Endothelial cell of umbilical vein (primary cell): ENCODE measurements at regions not wholly inside any gene's neighbourhood (a gene's known extent, or its start where the extent isn't known, plus 50 kb on each side); places are given as distances from the start of the nearest gene placed in this dataset.

Experiments
- BruUV-seq: library from RNA; stranded (reverse); fragments of 400-500 nt; replicated peaks from 2 replicates; lab custom pipeline; 2021; lab: Mats Ljungman, UMichigan
- CTCF ChIA-PET: fragments of 300-600, 350-600 bp; sonication (Branson Sonifier 250); formaldehyde crosslinking; loops from one replicate; lab custom pipeline; 2021; ENCODE audit warnings: antibody characterized with exemption, inconsistent platforms; lab: Charles Lee
- POLR2A ChIA-PET: fragments of 300-600, 350-600 bp; sonication (Branson Sonifier 250); formaldehyde crosslinking; loops from one replicate; lab custom pipeline; 2021; ENCODE audit warnings: antibody characterized with exemption, inconsistent platforms; lab: Charles Lee
- DNase-seq: peaks from one replicate; pipeline ENCODE4 v3.0.0-alpha.2; 2011; ENCODE audit warnings: low read depth, low spot score
- FAIRE-seq: peaks from 2 replicates; lab custom pipeline; 2011; peaks lifted over from hg19 to GRCh38; lab: Jason Lieb, UNC
- H2AFZ ChIP-seq: 2 replicates; pipeline ENCODE4 v1.6.0; 2012; ENCODE audit warnings: low read depth, low read length, control low read depth, inconsistent platforms
- H3K27ac ChIP-seq: 2 replicates; pipeline ENCODE4 v1.5.1; 2011; ENCODE audit warnings: low read depth, mild to moderate bottlenecking, control low read depth, low read length, moderate library complexity; ENCODE audit not compliant: insufficient read depth
- H3K27me3 ChIP-seq, 2 experiments: 2 replicates each; pipeline versions ENCODE4 v1.6.0 to v1.6.1; 2011; ENCODE audit warnings: low read length in 2 of 2, mixed read lengths in 1 of 2; ENCODE audit not compliant: control insufficient read depth in 2 of 2, insufficient read depth in 2 of 2
- H3K36me3 ChIP-seq, 2 experiments: 2 replicates in 1 of 2; 3 replicates in 1 of 2; pipeline ENCODE4 v1.5.1; 2011; ENCODE audit warnings: low read length in 2 of 2, mild to moderate bottlenecking in 1 of 2, moderate library complexity in 1 of 2; ENCODE audit not compliant: control insufficient read depth in 2 of 2, insufficient read depth in 2 of 2; ENCODE audit errors: extremely low read depth in 1 of 2
- H3K4me1 ChIP-seq: 3 replicates; pipeline ENCODE4 v1.5.1; 2011; ENCODE audit warnings: mild to moderate bottlenecking, low read length; ENCODE audit not compliant: control insufficient read depth, insufficient read depth; ENCODE audit errors: extremely low read depth
- H3K4me2 ChIP-seq: 2 replicates; pipeline ENCODE4 v1.6.1; 2011; ENCODE audit warnings: low read length, control low read depth, mixed read lengths; ENCODE audit not compliant: insufficient read depth
- H3K4me3 ChIP-seq, 3 experiments: fragments of 200-600 bp in 1 of 3; sonication (generic), shearing (Covaris generic) in 1 of 3; replicated peaks in 1 of 3; 2 replicates each; pipeline ENCODE4 v1.5.1; 2011 to 2016; ENCODE audit warnings: control low read depth in 3 of 3, low read length in 3 of 3, mild to moderate bottlenecking in 2 of 3, inconsistent platforms in 1 of 3, low read depth in 1 of 3, moderate library complexity in 1 of 3; ENCODE audit not compliant: insufficient read depth in 1 of 3
- H3K79me2 ChIP-seq: 2 replicates; pipeline ENCODE4 v1.6.0; 2012; ENCODE audit warnings: low read length, inconsistent platforms; ENCODE audit not compliant: control insufficient read depth, insufficient read depth
- H3K9ac ChIP-seq: replicated peaks from 2 replicates; pipeline ENCODE3; 2011; ENCODE audit warnings: low read length, control low read depth; ENCODE audit not compliant: insufficient read depth; ENCODE audit errors: extremely low read depth
- H3K9me1 ChIP-seq: replicated peaks from 3 replicates; pipeline ENCODE4 v1.6.0; 2011; ENCODE audit warnings: mild to moderate bottlenecking, low read length; ENCODE audit not compliant: control insufficient read depth, insufficient read depth; ENCODE audit errors: extremely low read depth
- H3K9me3 ChIP-seq: replicated peaks from 2 replicates; pipeline ENCODE4 v1.5.1; 2012; ENCODE audit warnings: low read length, inconsistent platforms; ENCODE audit not compliant: control insufficient read depth, insufficient read depth
- H4K20me1 ChIP-seq: replicated peaks from 2 replicates; pipeline ENCODE3; 2011; ENCODE audit warnings: mild to moderate bottlenecking, low read length; ENCODE audit not compliant: control insufficient read depth, insufficient read depth; ENCODE audit errors: extremely low read depth
- EZH2 ChIP-seq: IDR thresholded peaks from 2 replicates; pipeline ENCODE4 v1.6.1; 2012; ENCODE audit warnings: borderline replicate concordance, low read depth, mild to moderate bottlenecking, moderate library complexity, low read length, inconsistent platforms; ENCODE audit not compliant: severe bottlenecking
- FOS ChIP-seq: IDR thresholded peaks from 2 replicates; pipeline ENCODE4 v1.6.1; 2011; ENCODE audit warnings: mild to moderate bottlenecking, low read length, moderate library complexity, borderline replicate concordance; ENCODE audit not compliant: insufficient read depth
- GATA2 ChIP-seq: IDR thresholded peaks from 2 replicates; pipeline ENCODE4 v1.7.0; 2011; ENCODE audit warnings: low read depth, mild to moderate bottlenecking, moderate library complexity, mixed read lengths, low read length; ENCODE audit not compliant: insufficient read length, insufficient read depth
- JUN ChIP-seq: IDR thresholded peaks from 2 replicates; pipeline ENCODE4 v1.6.1; 2011; ENCODE audit warnings: borderline replicate concordance, low read depth; ENCODE audit not compliant: insufficient read length, insufficient read depth
- MYC ChIP-seq: IDR thresholded peaks from one replicate; pipeline ENCODE4 v1.6.1; 2011; ENCODE audit warnings: mild to moderate bottlenecking, low read depth, low read length
- POLR2A ChIP-seq: IDR thresholded peaks from 2 replicates; pipeline ENCODE4 v1.6.1; 2012; ENCODE audit warnings: low read depth, mild to moderate bottlenecking, control low read depth, low read length
- POLR2AphosphoS5 ChIP-seq: IDR thresholded peaks from 2 replicates; pipeline ENCODE4 v1.6.1; 2012; ENCODE audit warnings: low read depth, mild to moderate bottlenecking, control low read depth, low read length, moderate library complexity; ENCODE audit not compliant: insufficient read depth
- dilution Hi-C: fragments of 300-500 bp; cut with MboI; formaldehyde crosslinking; loops from one replicate; pipeline ENCODE4 v1.15.0; 2019; ENCODE audit warnings: low sequenced_read_pairs; ENCODE audit not compliant: extremely low pct_ligation_motif_present
- intact Hi-C: fragments of 100-400 bp; cut with micrococcal nuclease; formaldehyde crosslinking; loops from one replicate; pipeline ENCODE4 v1.10.0; 2022
- TF ChIP-seq, protein P1 (sequence below), 2 donors: IDR thresholded peaks; 1 replicate in 1 of 2; 2 replicates in 1 of 2; pipeline ENCODE4 v1.5.1; 2011; ENCODE audit warnings: low read length in 2 of 2, mild to moderate bottlenecking in 2 of 2, moderate library complexity in 2 of 2, control low read depth in 1 of 2, inconsistent platforms in 1 of 2, low read depth in 1 of 2; ENCODE audit not compliant: insufficient read depth in 1 of 2; ENCODE audit errors: extremely low read depth in 1 of 2
- TF ChIP-seq, protein P2 (sequence below): IDR thresholded peaks from 2 replicates; pipeline ENCODE4 v1.6.1; 2011; ENCODE audit not compliant: insufficient read depth, insufficient read length

DNA sequence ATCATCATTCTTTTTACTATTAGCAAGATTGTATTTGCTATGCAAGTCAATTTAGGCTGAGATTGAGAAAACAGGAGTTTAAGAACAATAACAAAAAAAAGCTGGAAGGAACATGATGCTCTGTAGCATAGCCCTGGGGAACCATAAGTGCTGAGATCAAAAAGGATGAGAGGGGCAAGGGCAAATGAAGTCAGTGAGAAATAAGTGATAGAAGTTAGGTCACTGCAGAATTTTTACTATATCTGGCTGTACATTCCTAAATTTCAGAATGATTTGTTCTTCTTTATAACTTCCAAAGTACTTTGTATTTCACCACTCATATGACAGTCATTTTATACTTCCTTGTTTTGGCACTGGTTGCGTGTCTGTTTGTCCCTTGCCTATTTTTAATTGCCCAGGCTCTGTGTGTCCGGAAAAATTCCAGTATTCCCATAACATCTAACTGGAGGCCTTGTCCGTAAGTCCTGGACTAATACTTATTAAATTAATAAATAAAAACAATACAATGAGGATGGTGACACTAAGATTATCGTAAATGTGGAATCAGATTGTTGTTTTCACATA lies 444.7 kb downstream of the TENT5A start:
- Histone ChIP-seq H3K79me2 (no peaks in the 10 kb centered on the region), H3K9ac (no peak overlapping the region), H3K27ac (no peak overlapping the region), H3K4me2 (no peak overlapping the region), H3K4me1 (peaks cover 3% of the 10 kb centered on the region), H3K4me3 (no peak overlapping the region), H3K9me3 (no peaks in the 10 kb centered on the region), H4K20me1 (no peaks in the 10 kb centered on the region), H2AFZ (no peak overlapping the region), H3K9me1 (no peaks in the 10 kb centered on the region), H3K27me3 (no peaks in the 10 kb centered on the region), H3K36me3 (no peaks in the 10 kb centered on the region)
- FAIRE-seq = no peak
- DNase-seq = no peak
- ChIA-PET POLR2A (no interaction called here), CTCF (no interaction called here)
- dilution Hi-C loops (no loop called here), intact Hi-C loops (no loop called here)
- BruUV-seq = no TSS peak
- no peak for TF ChIP-seq POLR2AphosphoS5
- TF ChIP-seq, protein P1, sequence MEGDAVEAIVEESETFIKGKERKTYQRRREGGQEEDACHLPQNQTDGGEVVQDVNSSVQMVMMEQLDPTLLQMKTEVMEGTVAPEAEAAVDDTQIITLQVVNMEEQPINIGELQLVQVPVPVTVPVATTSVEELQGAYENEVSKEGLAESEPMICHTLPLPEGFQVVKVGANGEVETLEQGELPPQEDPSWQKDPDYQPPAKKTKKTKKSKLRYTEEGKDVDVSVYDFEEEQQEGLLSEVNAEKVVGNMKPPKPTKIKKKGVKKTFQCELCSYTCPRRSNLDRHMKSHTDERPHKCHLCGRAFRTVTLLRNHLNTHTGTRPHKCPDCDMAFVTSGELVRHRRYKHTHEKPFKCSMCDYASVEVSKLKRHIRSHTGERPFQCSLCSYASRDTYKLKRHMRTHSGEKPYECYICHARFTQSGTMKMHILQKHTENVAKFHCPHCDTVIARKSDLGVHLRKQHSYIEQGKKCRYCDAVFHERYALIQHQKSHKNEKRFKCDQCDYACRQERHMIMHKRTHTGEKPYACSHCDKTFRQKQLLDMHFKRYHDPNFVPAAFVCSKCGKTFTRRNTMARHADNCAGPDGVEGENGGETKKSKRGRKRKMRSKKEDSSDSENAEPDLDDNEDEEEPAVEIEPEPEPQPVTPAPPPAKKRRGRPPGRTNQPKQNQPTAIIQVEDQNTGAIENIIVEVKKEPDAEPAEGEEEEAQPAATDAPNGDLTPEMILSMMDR (IDR thresholded peaks at IDR 0.05; ENCODE audit: extremely low read depth in 1 of 2, insufficient read depth in 1 of 2, low read depth in 1 of 2, low read length in 2 of 2) = no peak
- TF ChIP-seq JUN = no peak
- no peak for TF ChIP-seq POLR2A
- TF ChIP-seq EZH2 = no peak

DNA sequence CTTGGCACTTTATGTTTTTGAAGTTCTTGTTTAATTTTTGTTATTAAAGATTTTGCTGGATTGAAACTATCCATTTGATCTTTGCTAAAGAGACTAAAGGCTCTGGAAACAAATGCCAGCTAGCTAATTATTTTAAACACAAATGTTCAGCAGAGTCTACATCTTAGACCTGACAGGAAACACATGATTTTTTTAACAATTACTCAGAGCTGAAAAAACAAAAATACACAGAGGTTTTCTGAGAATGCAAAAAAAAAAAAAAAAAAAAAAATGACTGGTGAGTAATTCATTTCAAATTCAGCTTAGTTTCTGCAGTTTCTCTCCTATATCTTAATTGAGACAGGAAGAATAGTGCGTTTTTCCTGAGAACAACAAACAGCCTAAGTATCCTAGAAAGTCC lies 448.0 kb downstream of the TENT5A start:
- peaks cover 3% of the 10 kb centered on the region for H3K4me1 ChIP-seq
- no peaks in the 10 kb centered on the region for H4K20me1 ChIP-seq
- peak overlapping the region; percentile 16 for H3K9ac ChIP-seq
- H3K4me2 ChIP-seq = peak overlapping the region; percentile 47
- ChIA-PET CTCF (interaction anchor here (0.6 to 1.2 kb wide), 6 partner anchors 12 to 99 kb away, joined by 3 to 5 read pairs (median 3); no protein-coding TSS in a partner anchor), POLR2A (interaction anchor here (0.6 kb wide), 1 partner anchor 1387 kb away, joined by 3 read pairs; no protein-coding TSS in a partner anchor)
- peak overlapping the region; percentile 17 for H3K27ac ChIP-seq
- no peaks in the 10 kb centered on the region for H3K36me3 ChIP-seq
- intact Hi-C loops (no loop called here), dilution Hi-C loops (no loop called here)
- no peaks in the 10 kb centered on the region for H3K9me3 ChIP-seq
- H3K79me2 ChIP-seq = no peaks in the 10 kb centered on the region
- no peaks in the 10 kb centered on the region for H3K9me1 ChIP-seq
- BruUV-seq = no TSS peak
- DNase-seq = peak; percentile 33
- H3K4me3 ChIP-seq = no peak overlapping the region
- H3K27me3 ChIP-seq = no peaks in the 10 kb centered on the region
- TF ChIP-seq GATA2 = no peak
- TF ChIP-seq FOS = no peak
- TF ChIP-seq, protein P1 (IDR thresholded peaks at IDR 0.05; ENCODE audit: extremely low read depth in 1 of 2, insufficient read depth in 1 of 2, low read depth in 1 of 2, low read length in 2 of 2) = no peak
- TF ChIP-seq MYC = no peak
- TF ChIP-seq, protein P2, sequence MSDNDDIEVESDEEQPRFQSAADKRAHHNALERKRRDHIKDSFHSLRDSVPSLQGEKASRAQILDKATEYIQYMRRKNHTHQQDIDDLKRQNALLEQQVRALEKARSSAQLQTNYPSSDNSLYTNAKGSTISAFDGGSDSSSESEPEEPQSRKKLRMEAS = no peak
- no peak for TF ChIP-seq EZH2
- TF ChIP-seq JUN = no peak
- no peak for TF ChIP-seq POLR2A
- no peak for TF ChIP-seq POLR2AphosphoS5
- peak; percentile 65 for FAIRE-seq
- no peak overlapping the region for H2AFZ ChIP-seq
